ENCODE measurements at regions not wholly inside any gene's neighbourhood (a gene's known extent, or its start where the extent isn't known, plus 50 kb on each side); places are given as distances from the start of the nearest gene placed in this dataset.

DNA sequence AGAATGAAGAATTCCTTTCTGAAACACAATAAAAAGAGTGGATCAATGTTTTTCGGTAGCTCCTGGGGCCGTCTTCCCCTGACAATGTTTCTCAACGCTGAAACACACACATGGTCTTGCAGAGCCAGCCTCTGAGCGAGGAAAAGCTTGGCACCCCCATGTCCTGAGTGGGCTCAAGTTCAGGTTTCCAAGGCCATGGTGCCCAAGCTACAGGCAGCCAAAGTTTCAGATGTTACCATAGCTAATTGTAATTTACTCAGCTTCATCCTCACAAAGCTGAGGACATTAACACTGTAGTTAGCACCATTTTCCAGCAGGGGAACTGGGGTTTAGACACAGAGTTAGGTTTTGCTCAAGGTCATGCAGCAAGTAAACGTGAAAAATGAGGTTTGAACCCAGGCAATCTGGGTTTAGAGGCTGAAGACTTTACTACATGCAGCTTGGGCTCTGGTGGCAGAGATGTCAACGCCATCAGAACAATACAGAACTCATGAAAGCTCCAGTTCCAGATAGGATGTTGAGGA is 199.1 kb downstream of the TJP1 start:
- Histone ChIP-seq H3K4me2 (ENCODE audit: control insufficient read depth, extremely low read depth, insufficient read depth, low read depth, low read length) (no peak overlapping the region), H3K9me1 (ENCODE audit: control insufficient read depth, extremely low read depth, insufficient read depth, low read length) (no peaks in the 10 kb centered on the region), H3K9me3 (ENCODE audit: control insufficient read depth, low read depth, low read length) (no peaks in the 10 kb centered on the region), H3K79me2 (ENCODE audit: control insufficient read depth, insufficient read depth, low read length) (no peaks in the 10 kb centered on the region), H3K4me1 (ENCODE audit: control insufficient read depth, extremely low read depth, insufficient read depth, low read length) (no peaks in the 10 kb centered on the region), H3K4me3 (ENCODE audit: control insufficient read depth in 2 of 3, extremely low read depth in 1 of 3, insufficient read depth in 2 of 3, low read depth in 1 of 3, low read length in 3 of 3) (no peak overlapping the region), H2AFZ (ENCODE audit: control insufficient read depth, low read length) (no peak overlapping the region), H3K27me3 (ENCODE audit: control insufficient read depth, extremely low read depth, insufficient read depth, low read length) (no peaks in the 10 kb centered on the region), H3K27ac (ENCODE audit: control insufficient read depth, insufficient read depth, low read length) (no peak overlapping the region), H3K36me3 (ENCODE audit: control insufficient read depth in 2 of 2, extremely low read depth in 1 of 2, insufficient read depth in 2 of 2, low read length in 2 of 2) (no peaks in the 10 kb centered on the region), H4K20me1 (ENCODE audit: control insufficient read depth, extremely low read depth, insufficient read depth, low read length) (no peaks in the 10 kb centered on the region), H3K9ac (ENCODE audit: control insufficient read depth, extremely low read depth, insufficient read depth, low read length) (no peak overlapping the region)
- no peak for TF ChIP-seq EZH2 (IDR thresholded peaks at IDR 0.05; ENCODE audit: low read length)
- TF ChIP-seq, protein P1, sequence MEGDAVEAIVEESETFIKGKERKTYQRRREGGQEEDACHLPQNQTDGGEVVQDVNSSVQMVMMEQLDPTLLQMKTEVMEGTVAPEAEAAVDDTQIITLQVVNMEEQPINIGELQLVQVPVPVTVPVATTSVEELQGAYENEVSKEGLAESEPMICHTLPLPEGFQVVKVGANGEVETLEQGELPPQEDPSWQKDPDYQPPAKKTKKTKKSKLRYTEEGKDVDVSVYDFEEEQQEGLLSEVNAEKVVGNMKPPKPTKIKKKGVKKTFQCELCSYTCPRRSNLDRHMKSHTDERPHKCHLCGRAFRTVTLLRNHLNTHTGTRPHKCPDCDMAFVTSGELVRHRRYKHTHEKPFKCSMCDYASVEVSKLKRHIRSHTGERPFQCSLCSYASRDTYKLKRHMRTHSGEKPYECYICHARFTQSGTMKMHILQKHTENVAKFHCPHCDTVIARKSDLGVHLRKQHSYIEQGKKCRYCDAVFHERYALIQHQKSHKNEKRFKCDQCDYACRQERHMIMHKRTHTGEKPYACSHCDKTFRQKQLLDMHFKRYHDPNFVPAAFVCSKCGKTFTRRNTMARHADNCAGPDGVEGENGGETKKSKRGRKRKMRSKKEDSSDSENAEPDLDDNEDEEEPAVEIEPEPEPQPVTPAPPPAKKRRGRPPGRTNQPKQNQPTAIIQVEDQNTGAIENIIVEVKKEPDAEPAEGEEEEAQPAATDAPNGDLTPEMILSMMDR (optimal IDR thresholded peaks at IDR 0.05 in 1 of 3, IDR thresholded peaks at IDR 0.05 in 1 of 3, conservative IDR thresholded peaks at IDR 0.05 in 1 of 3; ENCODE audit: extremely low read depth in 1 of 3, insufficient read depth in 2 of 3, low read length in 3 of 3) = no peak
- no peak for FAIRE-seq
- DNase-seq (ENCODE audit: low read depth, low spot score) = no peak
- dilution Hi-C loops (cut with MboI; ENCODE audit: extremely low pct_ligation_motif_present, low sequenced_read_pairs) = no loop called here

DNA sequence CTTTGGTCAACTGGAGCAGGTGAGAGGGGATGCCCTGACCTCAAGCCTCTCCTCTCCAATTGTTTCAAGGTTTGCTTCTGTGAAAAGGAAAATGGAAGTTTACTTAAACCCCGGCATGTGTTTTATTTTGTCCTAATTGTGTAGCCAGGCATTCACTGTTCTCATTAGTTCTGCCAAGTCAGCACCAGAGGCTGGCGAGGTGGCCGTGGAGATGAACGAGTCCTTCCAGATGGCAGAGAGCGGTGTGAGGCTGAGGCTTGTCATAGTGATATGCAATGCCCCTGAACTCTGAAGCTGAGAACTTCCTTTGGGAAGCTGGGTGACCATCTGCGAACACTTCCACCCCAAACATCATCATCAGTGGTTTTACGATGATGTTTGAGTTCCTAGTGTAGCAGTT is 199.6 kb downstream of the TJP1 start:
- Histone ChIP-seq H3K79me2 (ENCODE audit: control insufficient read depth, insufficient read depth, low read length) (no peaks in the 10 kb centered on the region), H3K9ac (ENCODE audit: control insufficient read depth, extremely low read depth, insufficient read depth, low read length) (no peak overlapping the region), H3K9me1 (ENCODE audit: control insufficient read depth, extremely low read depth, insufficient read depth, low read length) (no peaks in the 10 kb centered on the region), H3K27me3 (ENCODE audit: control insufficient read depth, extremely low read depth, insufficient read depth, low read length) (no peaks in the 10 kb centered on the region), H3K27ac (ENCODE audit: control insufficient read depth, insufficient read depth, low read length) (no peak overlapping the region), H3K4me1 (ENCODE audit: control insufficient read depth, extremely low read depth, insufficient read depth, low read length) (no peaks in the 10 kb centered on the region), H3K4me2 (ENCODE audit: control insufficient read depth, extremely low read depth, insufficient read depth, low read depth, low read length) (no peak overlapping the region), H4K20me1 (ENCODE audit: control insufficient read depth, extremely low read depth, insufficient read depth, low read length) (no peaks in the 10 kb centered on the region), H3K4me3 (ENCODE audit: control insufficient read depth in 2 of 3, extremely low read depth in 1 of 3, insufficient read depth in 2 of 3, low read depth in 1 of 3, low read length in 3 of 3) (no peak overlapping the region), H3K9me3 (ENCODE audit: control insufficient read depth, low read depth, low read length) (no peaks in the 10 kb centered on the region), H3K36me3 (ENCODE audit: control insufficient read depth in 2 of 2, extremely low read depth in 1 of 2, insufficient read depth in 2 of 2, low read length in 2 of 2) (no peaks in the 10 kb centered on the region), H2AFZ (ENCODE audit: control insufficient read depth, low read length) (no peak overlapping the region)
- no peak for TF ChIP-seq EZH2 (IDR thresholded peaks at IDR 0.05; ENCODE audit: low read length)
- TF ChIP-seq, protein P1 (optimal IDR thresholded peaks at IDR 0.05 in 1 of 3, IDR thresholded peaks at IDR 0.05 in 1 of 3, conservative IDR thresholded peaks at IDR 0.05 in 1 of 3; ENCODE audit: extremely low read depth in 1 of 3, insufficient read depth in 2 of 3, low read length in 3 of 3) = no peak
- DNase-seq (ENCODE audit: low read depth, low spot score) = no peak
- no peak for FAIRE-seq
- dilution Hi-C loops (cut with MboI; ENCODE audit: extremely low pct_ligation_motif_present, low sequenced_read_pairs) = no loop called here
